ENCODE measurements at regions not wholly inside any gene's neighbourhood (a gene's known extent, or its start where the extent isn't known, plus 50 kb on each side); places are given as distances from the start of the nearest gene placed in this dataset.

- Mint-ChIP-seq H3K27me3 (ENCODE audit: insufficient read depth) (no peaks in the 10 kb centered on the region; the same call in 1 of the 2 replicates), H3K4me3 (no peak overlapping the region), H3K36me3 (ENCODE audit: low read depth) (peaks cover 5% of the 10 kb centered on the region; the same call in 1 of the 2 replicates), H3K9me3 (peaks cover 29% of the 10 kb centered on the region), H3K27ac (no peak overlapping the region), H3K4me1 (ENCODE audit: low read depth) (no peaks in the 10 kb centered on the region)
- DNase-seq, result no peak
- TF ChIP-seq, protein P1, sequence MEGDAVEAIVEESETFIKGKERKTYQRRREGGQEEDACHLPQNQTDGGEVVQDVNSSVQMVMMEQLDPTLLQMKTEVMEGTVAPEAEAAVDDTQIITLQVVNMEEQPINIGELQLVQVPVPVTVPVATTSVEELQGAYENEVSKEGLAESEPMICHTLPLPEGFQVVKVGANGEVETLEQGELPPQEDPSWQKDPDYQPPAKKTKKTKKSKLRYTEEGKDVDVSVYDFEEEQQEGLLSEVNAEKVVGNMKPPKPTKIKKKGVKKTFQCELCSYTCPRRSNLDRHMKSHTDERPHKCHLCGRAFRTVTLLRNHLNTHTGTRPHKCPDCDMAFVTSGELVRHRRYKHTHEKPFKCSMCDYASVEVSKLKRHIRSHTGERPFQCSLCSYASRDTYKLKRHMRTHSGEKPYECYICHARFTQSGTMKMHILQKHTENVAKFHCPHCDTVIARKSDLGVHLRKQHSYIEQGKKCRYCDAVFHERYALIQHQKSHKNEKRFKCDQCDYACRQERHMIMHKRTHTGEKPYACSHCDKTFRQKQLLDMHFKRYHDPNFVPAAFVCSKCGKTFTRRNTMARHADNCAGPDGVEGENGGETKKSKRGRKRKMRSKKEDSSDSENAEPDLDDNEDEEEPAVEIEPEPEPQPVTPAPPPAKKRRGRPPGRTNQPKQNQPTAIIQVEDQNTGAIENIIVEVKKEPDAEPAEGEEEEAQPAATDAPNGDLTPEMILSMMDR (IDR thresholded peaks at IDR 0.05), result no peak
Measured at GRCh38 chr16:7185689-7186088, 147.0 kb upstream of the RBFOX1 start.

DNA sequence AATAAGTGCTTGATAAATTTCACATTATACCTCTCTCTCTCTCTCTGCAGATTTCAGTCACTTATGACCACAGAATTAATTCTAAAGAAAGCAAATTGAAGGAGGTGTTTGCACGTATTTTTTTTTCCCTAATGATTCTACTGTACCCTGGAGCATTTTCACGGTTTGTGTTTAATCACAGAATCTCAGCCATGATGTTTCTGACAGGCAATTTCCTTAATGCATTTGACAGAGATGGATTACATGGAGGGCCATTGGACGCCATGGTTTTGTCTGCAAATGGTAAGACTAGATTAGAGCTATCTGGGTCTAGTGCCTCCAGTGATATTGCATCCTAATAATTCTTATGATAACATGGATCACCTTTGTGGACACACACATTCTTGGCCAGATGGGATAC lies 147.5 kb upstream of the RBFOX1 start:
- H3K27ac Mint-ChIP-seq, result no peak overlapping the region
- H3K36me3 Mint-ChIP-seq (ENCODE audit: low read depth), result peaks cover 5% of the 10 kb centered on the region; the same call in 1 of the 2 replicates
- TF ChIP-seq, protein P1 (IDR thresholded peaks at IDR 0.05), result no peak
- no peak for DNase-seq
- H3K4me3 Mint-ChIP-seq, result no peak overlapping the region
- peaks cover 24% of the 10 kb centered on the region for H3K9me3 Mint-ChIP-seq
- no peaks in the 10 kb centered on the region for H3K4me1 Mint-ChIP-seq (ENCODE audit: low read depth)
- no peaks in the 10 kb centered on the region; the same call in 1 of the 2 replicates for H3K27me3 Mint-ChIP-seq (ENCODE audit: insufficient read depth)

DNA sequence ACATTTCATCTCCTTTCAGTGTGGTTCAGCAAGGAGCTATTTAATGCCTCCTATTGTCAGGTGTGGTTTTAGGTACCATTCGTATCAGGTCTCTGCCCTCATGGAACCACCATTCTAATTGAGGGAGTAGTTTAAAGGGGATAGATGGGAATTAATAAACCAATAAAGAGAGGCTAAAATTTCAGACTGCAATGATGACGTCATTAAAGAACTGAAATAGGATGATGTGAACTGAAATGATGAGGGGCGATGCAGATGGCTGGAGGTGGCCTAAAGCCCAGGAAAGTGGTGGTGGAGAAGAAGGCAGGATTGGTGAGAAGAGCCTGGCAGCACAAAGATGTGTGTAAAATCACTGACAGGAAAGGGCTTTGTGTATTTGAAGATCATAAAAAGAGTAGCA lies 148.9 kb upstream of the RBFOX1 start:
- TF ChIP-seq, protein P1 (IDR thresholded peaks at IDR 0.05), result no peak
- Mint-ChIP-seq H3K27ac (no peak overlapping the region), H3K9me3 (peaks cover 15% of the 10 kb centered on the region), H3K4me3 (no peak overlapping the region), H3K4me1 (ENCODE audit: low read depth) (no peaks in the 10 kb centered on the region), H3K27me3 (ENCODE audit: insufficient read depth) (no peaks in the 10 kb centered on the region; the same call in 1 of the 2 replicates), H3K36me3 (ENCODE audit: low read depth) (peaks cover 5% of the 10 kb centered on the region; the same call in 1 of the 2 replicates)
- no peak for DNase-seq

DNA sequence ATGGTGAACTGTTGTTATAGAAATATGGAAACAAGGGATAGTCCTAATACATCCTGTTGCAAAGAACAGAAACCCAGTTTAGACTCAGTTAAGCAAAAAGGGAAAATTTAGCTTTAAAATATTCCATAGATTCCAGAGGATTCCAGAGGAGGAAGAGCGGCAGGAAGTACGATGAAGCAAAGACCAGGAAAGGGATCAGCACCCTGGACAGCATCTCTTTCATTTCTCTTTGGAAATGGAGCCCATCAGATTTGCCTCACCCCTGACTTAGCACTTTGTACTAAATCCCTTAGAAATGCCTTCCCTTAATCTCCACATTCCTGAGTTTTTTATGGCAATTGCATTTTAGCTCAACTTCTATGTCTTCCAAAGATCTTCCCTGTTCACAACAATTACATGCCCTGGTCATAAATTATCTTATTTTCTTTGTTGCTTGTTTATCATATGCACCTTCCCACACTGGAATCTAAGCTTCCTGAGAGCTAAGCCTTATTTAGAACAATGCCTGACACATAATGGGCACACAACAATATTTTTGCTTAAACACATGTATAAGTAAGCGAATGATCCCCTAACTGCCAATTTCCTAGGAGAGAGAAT lies 150.0 kb upstream of the RBFOX1 start:
- Mint-ChIP-seq H3K4me1 (ENCODE audit: low read depth) (no peaks in the 10 kb centered on the region), H3K36me3 (ENCODE audit: low read depth) (peaks cover 5% of the 10 kb centered on the region; the same call in 1 of the 2 replicates), H3K27me3 (ENCODE audit: insufficient read depth) (no peaks in the 10 kb centered on the region; the same call in 1 of the 2 replicates), H3K27ac (no peak overlapping the region), H3K9me3 (peaks cover 13% of the 10 kb centered on the region), H3K4me3 (no peak overlapping the region)
- DNase-seq, result no peak
- TF ChIP-seq, protein P1 (IDR thresholded peaks at IDR 0.05), result no peak

GRCh38 chr16:7177875-7178274 lies 154.8 kb upstream of the RBFOX1 start:
- peaks cover 19% of the 10 kb centered on the region; the same call in 1 of the 2 replicates for H3K9me3 Mint-ChIP-seq
- H3K36me3 Mint-ChIP-seq (ENCODE audit: low read depth), result no peaks in the 10 kb centered on the region
- no peak for DNase-seq
- H3K4me1 Mint-ChIP-seq (ENCODE audit: low read depth), result no peaks in the 10 kb centered on the region
- TF ChIP-seq, protein P1 (IDR thresholded peaks at IDR 0.05), result no peak
- no peak overlapping the region for H3K4me3 Mint-ChIP-seq
- no peak overlapping the region for H3K27ac Mint-ChIP-seq
- peaks cover 1% of the 10 kb centered on the region; the same call in 1 of the 2 replicates for H3K27me3 Mint-ChIP-seq (ENCODE audit: insufficient read depth)
